ENCODE measurements at regions not wholly inside any gene's neighbourhood (a gene's known extent, or its start where the extent isn't known, plus 50 kb on each side); places are given as distances from the start of the nearest gene placed in this dataset.

- Mint-ChIP-seq H3K27ac (ENCODE audit: unreplicated experiment) (no peak overlapping the region), H3K36me3 (ENCODE audit: unreplicated experiment) (peaks cover 4% of the 10 kb centered on the region), H3K4me1 (ENCODE audit: low read depth, unreplicated experiment) (no peaks in the 10 kb centered on the region), H3K27me3 (ENCODE audit: unreplicated experiment) (peaks cover under 1% of the 10 kb centered on the region), H3K9me3 (ENCODE audit: unreplicated experiment) (peaks cover 2% of the 10 kb centered on the region), H3K4me3 (ENCODE audit: unreplicated experiment) (no peak overlapping the region)
- no peak for DNase-seq
- TF ChIP-seq CTCF (IDR thresholded peaks at IDR 0.05; ENCODE audit: partially characterized antibody, unreplicated experiment), result no peak
Measured at GRCh38 chr5:173518856-173519255, 97.6 kb downstream of the BOD1 start.

GRCh38 chr5:173517648-173518047 lies 98.8 kb downstream of the BOD1 start:
- peaks cover 3% of the 10 kb centered on the region for H3K27me3 Mint-ChIP-seq (ENCODE audit: unreplicated experiment)
- no peak overlapping the region for H3K27ac Mint-ChIP-seq (ENCODE audit: unreplicated experiment)
- TF ChIP-seq CTCF (IDR thresholded peaks at IDR 0.05; ENCODE audit: partially characterized antibody, unreplicated experiment), result no peak
- no peak for DNase-seq
- H3K4me3 Mint-ChIP-seq (ENCODE audit: unreplicated experiment), result no peak overlapping the region
- H3K4me1 Mint-ChIP-seq (ENCODE audit: low read depth, unreplicated experiment), result peaks cover under 1% of the 10 kb centered on the region
- peaks cover 2% of the 10 kb centered on the region for H3K9me3 Mint-ChIP-seq (ENCODE audit: unreplicated experiment)
- H3K36me3 Mint-ChIP-seq (ENCODE audit: unreplicated experiment), result peaks cover 4% of the 10 kb centered on the region

DNA sequence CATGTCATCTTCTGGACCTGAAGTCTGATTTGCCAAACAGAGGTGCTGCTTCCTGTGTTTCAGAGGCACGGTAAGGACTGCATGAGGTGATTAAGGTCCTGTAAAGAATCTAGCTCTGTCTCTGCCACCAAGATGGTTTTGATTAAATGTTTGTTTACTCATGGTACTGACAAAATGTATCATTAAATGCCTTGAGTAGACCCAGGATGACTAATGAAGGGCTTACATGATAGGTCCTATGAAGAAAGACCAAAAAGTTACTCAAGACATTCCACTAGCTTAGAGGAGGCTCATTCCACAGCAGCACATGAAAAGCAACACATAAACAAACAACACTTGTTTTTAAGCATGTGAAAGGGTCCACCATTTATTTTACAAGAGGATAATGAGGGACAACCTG lies 100.9 kb downstream of the BOD1 start:
- no peak overlapping the region for H3K4me3 Mint-ChIP-seq (ENCODE audit: unreplicated experiment)
- no peak for TF ChIP-seq CTCF (IDR thresholded peaks at IDR 0.05; ENCODE audit: partially characterized antibody, unreplicated experiment)
- H3K27ac Mint-ChIP-seq (ENCODE audit: unreplicated experiment), result no peak overlapping the region
- H3K4me1 Mint-ChIP-seq (ENCODE audit: low read depth, unreplicated experiment), result peaks cover 1% of the 10 kb centered on the region
- no peak for DNase-seq
- peaks cover 5% of the 10 kb centered on the region for H3K27me3 Mint-ChIP-seq (ENCODE audit: unreplicated experiment)
- H3K9me3 Mint-ChIP-seq (ENCODE audit: unreplicated experiment), result peaks cover 2% of the 10 kb centered on the region
- peaks cover 4% of the 10 kb centered on the region for H3K36me3 Mint-ChIP-seq (ENCODE audit: unreplicated experiment)

DNA sequence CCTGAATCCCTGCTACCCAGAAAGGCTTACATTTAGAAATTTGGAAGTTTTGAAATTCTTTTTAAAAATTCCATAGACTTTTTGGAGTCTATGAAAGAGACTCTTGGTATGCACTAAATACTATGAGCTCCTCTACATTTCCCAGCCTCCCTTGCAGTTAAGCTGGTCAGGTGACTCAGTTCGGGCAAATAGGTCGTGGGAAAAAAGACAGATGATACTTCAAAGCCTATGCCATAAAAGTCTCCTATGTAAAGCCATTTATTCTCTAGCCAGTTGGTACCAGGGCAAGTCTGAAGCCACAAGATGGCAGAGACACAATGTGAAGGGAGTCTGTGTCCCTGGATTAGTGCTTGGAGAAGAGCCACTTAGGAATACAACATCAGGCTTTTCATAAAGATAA lies 101.8 kb downstream of the BOD1 start:
- no peak for TF ChIP-seq CTCF (IDR thresholded peaks at IDR 0.05; ENCODE audit: partially characterized antibody, unreplicated experiment)
- H3K4me3 Mint-ChIP-seq (ENCODE audit: unreplicated experiment), result no peak overlapping the region
- no peak for DNase-seq
- H3K27ac Mint-ChIP-seq (ENCODE audit: unreplicated experiment), result no peak overlapping the region
- peaks cover 2% of the 10 kb centered on the region for H3K9me3 Mint-ChIP-seq (ENCODE audit: unreplicated experiment)
- no peaks in the 10 kb centered on the region for H3K36me3 Mint-ChIP-seq (ENCODE audit: unreplicated experiment)
- peaks cover 5% of the 10 kb centered on the region for H3K27me3 Mint-ChIP-seq (ENCODE audit: unreplicated experiment)
- H3K4me1 Mint-ChIP-seq (ENCODE audit: low read depth, unreplicated experiment), result peaks cover 1% of the 10 kb centered on the region

DNA sequence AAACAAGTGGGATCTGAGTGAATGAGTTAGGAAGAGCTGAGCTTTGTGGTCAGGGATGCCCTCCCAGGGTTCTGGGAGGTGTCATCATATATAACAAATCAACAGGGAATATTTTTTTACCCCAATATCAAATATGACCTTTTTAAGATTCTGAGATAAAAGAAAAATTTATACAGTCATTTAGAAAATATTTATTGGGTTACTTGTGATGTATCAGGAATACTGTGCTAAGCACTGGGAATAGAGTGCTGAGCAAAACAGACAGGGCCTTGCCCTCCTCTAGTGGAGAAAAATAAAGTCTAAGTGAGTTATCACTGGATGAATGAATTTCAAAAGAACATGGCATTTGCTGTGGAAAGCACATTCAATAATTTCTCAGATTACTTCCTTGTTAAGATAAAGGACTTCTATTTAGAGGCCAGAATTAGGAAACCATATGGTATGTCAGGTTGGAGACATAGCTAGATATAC lies 102.9 kb downstream of the BOD1 start:
- TF ChIP-seq CTCF (IDR thresholded peaks at IDR 0.05; ENCODE audit: partially characterized antibody, unreplicated experiment), result no peak
- Mint-ChIP-seq H3K36me3 (ENCODE audit: unreplicated experiment) (no peaks in the 10 kb centered on the region), H3K27ac (ENCODE audit: unreplicated experiment) (no peak overlapping the region)

More for the DNA sequence above, 102.9 kb downstream of the BOD1 start:
- H3K4me1 Mint-ChIP-seq (ENCODE audit: low read depth, unreplicated experiment), result peaks cover 1% of the 10 kb centered on the region
- H3K9me3 Mint-ChIP-seq (ENCODE audit: unreplicated experiment), result no peaks in the 10 kb centered on the region
- no peak overlapping the region for H3K4me3 Mint-ChIP-seq (ENCODE audit: unreplicated experiment)
- peaks cover 5% of the 10 kb centered on the region for H3K27me3 Mint-ChIP-seq (ENCODE audit: unreplicated experiment)
- DNase-seq, result no peak
